GM19238 (cell line): ENCODE measurements at regions not wholly inside any gene's neighbourhood (a gene's known extent, or its start where the extent isn't known, plus 50 kb on each side); places are given as distances from the start of the nearest gene placed in this dataset.
"Not testable (repeated sequence)": the region's sequence is repeated elsewhere in the genome, so short reads cannot be mapped to it uniquely, and the experiment has no call there.

Source experiments
- DNase-seq: peaks from one replicate; pipeline ENCODE4 v3.0.0; 2011; ENCODE audit warnings: low spot score; ENCODE audit not compliant: insufficient read length

DNA sequence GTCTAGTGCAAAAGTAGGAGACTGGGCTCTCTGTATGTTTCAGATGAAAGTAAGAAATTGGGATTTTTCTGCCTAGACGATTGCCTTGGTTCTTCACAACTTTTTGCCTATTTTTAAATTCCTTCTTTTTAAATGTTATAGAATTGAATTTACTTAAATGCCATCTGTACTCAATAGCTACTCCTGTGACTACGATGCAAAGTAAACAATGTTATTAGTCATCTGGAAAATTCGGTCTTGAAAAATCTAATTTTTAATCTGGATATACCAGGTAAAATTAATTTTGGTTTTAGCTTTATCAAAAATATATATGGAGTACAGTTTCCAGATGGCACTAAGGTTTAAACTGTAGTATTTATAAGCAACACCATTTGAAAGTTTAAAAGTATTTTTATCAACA is 472.2 kb downstream of the UTRN start:
- DNase-seq = no peak

- DNase-seq = no peak
These were observed 472.6 kb downstream of the UTRN start for GRCh38 chr6:144757730-144758129.

DNA sequence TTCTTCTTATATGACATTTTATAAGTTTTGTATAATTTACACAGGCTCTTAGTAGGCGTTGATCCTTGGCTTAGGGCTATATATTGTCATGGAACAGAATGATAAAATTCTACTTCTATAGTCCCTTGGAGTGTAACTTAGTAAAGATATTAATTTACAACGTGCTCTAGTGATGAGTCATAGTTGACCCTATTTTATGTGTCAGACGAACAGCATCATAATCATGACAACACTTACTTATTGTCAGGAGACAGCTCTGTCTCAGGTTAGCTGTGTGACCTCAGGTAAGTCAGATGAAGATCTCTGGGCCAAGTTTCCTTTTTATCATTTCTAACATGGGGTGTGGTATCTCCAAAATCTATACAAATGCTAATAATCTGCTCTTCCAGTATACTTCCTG is 473.5 kb downstream of the UTRN start:
- DNase-seq = no peak

- DNase-seq = no peak
These were observed 477.3 kb downstream of the UTRN start for GRCh38 chr6:144762469-144762868.

DNA sequence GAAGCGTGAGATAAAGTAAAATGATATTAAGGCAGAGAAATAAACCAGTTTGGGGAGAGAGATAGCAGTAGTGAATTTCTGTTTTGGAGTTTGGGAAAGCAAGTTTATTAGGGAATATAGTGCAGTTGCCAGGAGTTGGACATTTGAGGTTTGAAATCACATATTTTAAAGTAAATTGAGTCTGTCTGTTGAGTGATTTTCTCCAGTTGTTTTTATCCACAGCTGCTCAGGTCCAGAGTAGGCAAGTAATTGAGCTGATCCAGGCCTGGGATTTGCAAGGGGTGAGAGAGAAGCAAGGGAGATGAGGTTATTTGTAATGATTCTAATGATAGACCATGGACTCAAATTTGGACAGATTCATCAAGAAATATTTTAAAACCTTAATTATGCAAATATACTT is 481.9 kb downstream of the UTRN start:
- no peak for DNase-seq

DNA sequence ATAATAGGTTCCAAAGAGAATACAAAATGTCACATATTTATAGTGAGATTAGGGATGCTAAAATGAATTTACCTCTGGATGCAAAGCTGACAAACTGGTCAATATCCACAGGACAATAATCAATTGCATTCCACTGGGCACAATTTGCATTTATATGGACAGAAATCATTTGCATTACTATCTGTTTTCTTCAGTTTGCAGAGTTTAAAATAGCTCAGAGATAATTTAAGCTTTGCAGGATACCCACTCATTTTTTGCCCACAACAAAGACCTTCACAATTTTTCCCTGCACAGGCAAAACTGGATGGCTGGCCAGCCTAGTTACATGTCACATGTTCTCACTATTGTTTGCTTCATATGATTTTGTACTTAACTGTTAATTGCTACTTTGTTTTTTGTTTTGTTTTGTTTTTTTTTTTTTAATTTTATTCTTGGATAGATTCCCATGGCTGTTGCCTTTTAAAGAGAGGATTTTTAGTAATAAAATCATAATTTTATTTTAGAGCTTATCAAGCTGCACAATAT is 483.5 kb downstream of the UTRN start:
- no peak for DNase-seq

- DNase-seq = no peak
These were observed 484.0 kb downstream of the UTRN start for GRCh38 chr6:144769142-144769541.

DNA sequence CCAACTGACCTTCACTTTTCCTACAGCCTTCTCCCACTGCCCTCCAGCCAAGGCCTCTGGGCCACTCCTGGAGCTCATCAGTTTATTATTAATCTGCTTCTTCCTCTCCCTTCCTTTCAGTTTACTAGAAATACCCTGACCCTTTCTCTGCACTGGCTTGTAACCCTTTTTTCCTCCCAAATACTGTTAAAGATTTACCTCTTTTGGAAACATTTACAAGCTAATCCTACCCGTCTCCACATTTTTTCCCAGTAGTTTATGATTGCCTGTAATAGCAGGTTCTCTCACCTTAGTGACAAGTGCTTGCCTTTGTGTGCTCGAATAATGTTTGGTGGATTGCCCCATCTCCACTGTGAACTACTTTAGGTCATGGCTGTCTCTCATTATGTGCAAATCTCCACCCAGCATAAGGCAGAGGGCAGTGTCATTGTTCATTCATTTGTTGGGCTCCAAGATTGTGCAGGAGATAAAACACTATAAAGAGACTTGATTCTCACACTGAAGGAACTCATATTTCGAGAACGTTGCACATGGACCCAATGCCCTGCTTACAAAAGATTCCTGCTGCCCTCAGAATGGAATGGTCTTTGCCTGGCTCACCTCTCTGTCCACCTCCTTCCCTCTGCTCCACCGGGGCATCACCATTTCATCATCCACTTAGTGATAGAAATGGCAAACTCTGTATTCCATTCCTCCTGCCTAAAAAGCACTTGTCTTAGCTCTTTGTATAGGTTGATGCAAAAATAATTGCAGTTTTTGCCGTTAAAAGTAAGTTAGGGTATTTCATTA is 491.1 kb downstream of the UTRN start:
- no peak for DNase-seq

DNA sequence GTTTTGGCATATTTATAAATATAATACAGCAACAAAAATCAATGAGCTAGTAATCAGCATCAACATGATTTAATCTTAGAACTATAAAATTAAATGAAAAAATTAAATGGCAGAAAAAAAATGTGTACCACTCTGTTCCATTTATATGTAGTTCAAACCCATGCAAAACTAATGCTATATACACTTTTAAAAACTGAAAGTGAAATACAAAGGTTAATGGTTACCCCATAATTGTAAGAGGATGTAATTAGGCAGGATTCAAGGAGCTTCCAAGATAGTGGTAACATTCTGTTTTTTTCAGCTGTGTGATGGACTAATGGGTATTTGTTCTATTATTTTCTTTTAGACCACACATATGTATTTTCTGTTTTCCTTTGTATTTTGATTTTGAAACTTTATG is 492.1 kb downstream of the UTRN start:
- DNase-seq = no peak

DNA sequence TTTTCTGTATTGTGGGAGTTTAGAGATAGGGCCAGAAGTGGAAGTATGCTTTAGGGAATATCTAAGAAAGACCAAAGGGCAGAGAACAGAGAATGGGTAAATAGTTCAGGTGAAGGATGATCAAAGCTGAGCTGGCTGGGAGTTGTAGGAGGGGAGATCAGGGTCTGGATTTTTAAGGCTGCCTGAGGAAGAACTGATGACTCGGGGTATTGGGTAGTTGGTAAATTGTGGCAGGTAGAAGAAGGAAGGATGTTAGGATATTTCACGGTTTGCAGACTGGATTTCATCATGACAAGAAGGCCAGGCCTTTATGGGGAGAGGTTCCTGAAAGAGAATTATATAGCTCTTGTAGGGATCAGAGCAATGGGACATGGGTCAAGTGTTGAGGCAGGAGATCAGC is 492.9 kb downstream of the UTRN start:
- no peak for DNase-seq

DNA sequence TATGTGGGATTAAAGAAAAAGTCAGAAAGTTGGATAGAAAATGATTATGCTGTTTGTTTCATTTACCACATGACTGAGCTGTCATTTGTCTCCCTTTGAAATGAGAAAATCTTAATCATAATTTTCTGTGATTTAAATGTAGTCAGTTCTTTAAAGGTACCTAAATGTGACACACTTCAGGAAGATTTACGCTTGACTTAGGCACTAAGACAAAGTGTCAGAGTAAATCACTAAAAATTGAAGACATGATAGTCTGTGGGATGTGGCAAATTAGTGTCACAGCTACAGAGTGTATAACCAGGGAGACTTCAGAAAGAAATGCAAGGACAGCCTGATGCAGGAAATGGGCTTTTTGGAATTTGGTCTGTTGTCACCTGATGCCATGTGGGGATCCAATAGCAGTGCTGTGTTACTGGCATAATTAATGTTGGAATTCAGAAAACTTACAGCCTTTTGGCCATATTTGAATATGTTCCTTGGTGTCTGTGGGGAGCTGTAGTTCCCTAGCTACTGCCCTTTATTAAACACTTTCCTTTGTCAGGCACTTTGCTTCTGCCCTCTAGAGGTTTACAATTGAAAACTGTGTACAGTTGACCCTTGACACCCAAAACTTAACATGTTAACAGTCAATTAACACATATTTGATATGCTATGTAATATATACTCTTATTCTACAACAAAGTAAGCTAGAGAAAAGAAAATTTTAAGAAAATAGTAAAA is 493.8 kb downstream of the UTRN start:
- no peak for DNase-seq

- no peak for DNase-seq
These were observed 496.7 kb downstream of the UTRN start for GRCh38 chr6:144781836-144782235.

DNA sequence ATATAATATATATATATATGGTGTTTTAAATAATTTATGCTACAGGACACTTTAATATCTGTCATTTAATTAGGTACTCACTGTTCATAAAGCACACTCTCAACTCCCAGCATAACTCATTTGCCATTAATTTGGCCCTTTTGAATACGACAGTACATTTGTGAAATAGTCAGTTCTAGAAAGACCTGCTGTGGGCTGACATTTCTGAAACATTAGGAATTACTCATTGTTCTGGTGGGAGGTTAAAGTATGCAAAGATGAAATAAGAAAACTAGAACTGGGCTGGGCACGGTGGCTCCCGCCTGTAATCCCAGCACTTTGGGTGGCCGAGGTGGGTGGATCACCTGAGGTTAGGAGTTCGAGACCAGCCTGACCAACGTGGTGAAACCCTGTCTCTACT is 497.5 kb downstream of the UTRN start:
- DNase-seq = no peak

GRCh38 chr6:144785056-144785455 is 499.9 kb downstream of the UTRN start:
- DNase-seq = no peak

DNA sequence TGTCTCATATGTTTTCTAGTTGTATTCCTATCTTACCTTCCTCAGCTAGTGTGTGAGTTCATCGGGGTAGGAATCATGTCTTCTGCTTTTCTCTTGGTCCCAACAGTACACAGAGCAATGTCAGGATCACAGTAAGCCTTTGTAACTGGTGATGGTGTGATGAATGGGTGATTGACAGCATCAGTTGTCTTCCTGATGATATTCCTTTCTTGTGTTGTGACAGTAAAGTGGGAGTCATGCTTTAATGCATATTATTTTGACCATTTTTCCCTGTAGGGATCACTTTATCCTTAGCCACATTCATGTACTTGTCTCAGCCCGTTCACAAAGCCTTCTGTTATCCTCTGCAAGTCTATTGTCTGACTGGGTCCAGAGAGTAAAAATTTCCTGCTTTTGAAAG is 501.7 kb downstream of the UTRN start:
- DNase-seq = no peak

DNA sequence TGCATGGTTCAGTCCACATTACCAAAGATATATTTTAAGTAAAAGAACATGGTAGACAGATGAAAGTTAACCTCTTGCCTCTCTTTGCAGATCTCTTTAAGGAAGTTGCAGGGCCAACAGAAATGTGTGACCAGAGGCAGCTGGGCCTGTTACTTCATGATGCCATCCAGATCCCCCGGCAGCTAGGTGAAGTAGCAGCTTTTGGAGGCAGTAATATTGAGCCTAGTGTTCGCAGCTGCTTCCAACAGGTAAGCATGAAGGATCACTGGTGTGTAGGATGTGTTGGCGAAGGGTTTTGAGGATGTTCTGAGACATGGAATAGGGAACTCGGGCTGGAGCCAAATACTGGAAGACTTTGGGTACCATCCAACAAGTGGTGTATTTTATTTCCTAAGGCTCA is 508.6 kb downstream of the UTRN start:
- DNase-seq = no peak

DNA sequence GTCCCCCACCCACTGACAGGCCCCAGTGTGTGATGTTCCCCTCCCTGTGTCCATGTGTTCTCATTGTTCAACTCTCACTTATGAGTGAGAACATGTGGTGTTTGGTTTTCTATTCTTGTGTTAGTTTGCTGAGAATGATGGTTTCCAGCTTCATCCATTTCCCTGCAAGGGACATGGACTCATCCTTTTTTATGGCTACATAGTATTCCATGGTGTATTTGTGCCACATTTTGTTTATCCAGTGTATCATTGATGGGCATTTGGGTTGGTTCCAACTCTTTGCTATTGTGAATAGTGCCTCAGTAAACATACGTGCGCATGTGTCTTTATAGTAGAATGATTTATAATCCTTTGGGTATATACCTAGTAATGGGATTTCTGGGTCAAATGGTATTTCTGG is 509.9 kb downstream of the UTRN start:
- not testable (repeated sequence) for DNase-seq

GRCh38 chr6:144796070-144796469 is 510.9 kb downstream of the UTRN start:
- no peak for DNase-seq

DNA sequence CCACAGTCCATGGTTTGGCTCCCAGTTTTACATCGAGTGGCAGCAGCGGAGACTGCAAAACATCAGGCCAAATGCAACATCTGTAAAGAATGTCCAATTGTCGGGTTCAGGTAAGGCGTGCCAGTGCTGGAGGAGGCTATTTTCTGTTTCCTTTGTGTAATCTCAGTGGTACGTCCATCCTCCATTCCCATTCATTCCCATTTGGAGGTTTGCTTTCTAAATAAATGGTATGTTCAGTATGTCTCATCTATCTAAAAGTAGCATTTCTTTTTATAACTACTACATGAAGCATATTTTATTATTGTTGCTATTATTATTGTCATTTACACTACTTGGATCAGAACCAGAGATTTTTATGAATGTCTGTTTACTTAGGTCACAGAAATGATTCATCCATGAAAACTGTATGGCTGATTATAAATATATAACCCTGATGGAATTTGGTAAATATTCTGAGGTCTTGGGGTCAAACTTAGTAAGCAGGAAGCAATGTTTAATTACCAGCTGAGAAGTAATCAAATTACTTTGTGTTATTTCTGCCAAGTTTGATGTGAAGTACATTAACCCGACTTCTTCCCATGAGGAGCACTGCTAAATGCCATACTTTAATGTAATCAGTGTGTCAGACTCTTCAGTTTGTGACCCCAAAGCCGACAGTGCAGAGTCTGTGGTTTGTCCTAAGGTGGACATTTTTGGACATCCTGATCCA is 512.9 kb downstream of the UTRN start:
- no peak for DNase-seq

- no peak for DNase-seq
These were observed 519.2 kb downstream of the UTRN start for GRCh38 chr6:144804246-144804790.

DNA sequence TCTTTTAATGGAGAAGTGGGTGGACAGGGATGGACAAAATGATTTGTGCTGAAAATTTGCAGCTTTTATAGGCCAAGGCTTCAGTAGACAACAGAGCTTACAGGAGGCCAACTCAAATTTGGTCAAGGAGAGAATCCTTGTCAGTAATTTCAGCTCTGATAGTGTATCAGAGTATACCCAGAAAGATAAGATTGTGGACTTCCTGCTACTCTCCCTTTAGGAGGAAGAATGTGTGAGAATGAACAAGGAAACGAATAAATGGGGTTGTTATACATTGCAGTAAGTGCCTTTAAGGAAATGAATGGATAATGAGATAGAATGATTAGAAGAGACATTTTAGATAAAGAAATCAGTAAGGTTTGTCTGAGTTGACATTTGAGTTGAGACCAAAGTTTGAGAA is 519.9 kb downstream of the UTRN start:
- no peak for DNase-seq

DNA sequence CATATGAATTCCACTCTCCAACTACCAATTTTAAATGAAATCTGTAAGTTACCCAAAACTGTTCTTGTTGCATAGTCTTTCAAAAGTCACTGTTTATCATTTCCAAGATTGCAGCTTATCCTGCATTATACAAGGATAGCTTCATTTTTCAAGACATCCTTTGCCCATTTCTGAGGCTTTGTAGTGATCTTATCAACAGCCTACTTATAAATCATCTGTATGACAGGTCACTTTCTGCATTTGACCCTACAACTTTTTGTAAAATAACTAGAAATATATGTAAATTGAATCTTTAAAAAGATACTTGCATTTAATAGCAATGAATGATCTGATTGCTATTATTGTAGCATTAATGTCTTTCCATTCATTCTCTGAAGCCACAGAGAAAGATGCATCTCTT is 521.1 kb downstream of the UTRN start:
- no peak for DNase-seq
